ENCODE measurements at regions not wholly inside any gene's neighbourhood (a gene's known extent, or its start where the extent isn't known, plus 50 kb on each side); places are given as distances from the start of the nearest gene placed in this dataset.

GRCh38 chr5:67334373-67334772, 137.8 kb upstream of the CD180 start:
- TF ChIP-seq CTCF (IDR thresholded peaks at IDR 0.05) (no peak), POLR2AphosphoS5 (IDR thresholded peaks at IDR 0.05) (no peak), POLR2A (IDR thresholded peaks at IDR 0.05) (no peak)
